GM21423 (cell line): ENCODE measurements at regions not wholly inside any gene's neighbourhood (a gene's known extent, or its start where the extent isn't known, plus 50 kb on each side); places are given as distances from the start of the nearest gene placed in this dataset.

Experiments
- ATAC-seq: cut with Tn5 transposase; IDR thresholded peaks from one replicate; pipeline ENCODE4 v1.9.1; 2021; ENCODE audit warnings: mild to moderate bottlenecking, moderate library complexity; ENCODE audit not compliant: unreplicated experiment

GRCh38 chr19:28889941-28890670, 322.8 kb downstream of the UQCRFS1 start:
- ATAC-seq = no peak

- no peak for ATAC-seq
Measured at GRCh38 chr19:28887920-28888618, 324.9 kb downstream of the UQCRFS1 start.

GRCh38 chr19:28886708-28887107, 326.2 kb downstream of the UQCRFS1 start:
- no peak for ATAC-seq

GRCh38 chr19:28885965-28886364, 327.0 kb downstream of the UQCRFS1 start:
- no peak for ATAC-seq

- ATAC-seq = no peak
Measured at GRCh38 chr19:28884786-28885476, 328.0 kb downstream of the UQCRFS1 start.

GRCh38 chr19:28883241-28883693, 329.7 kb downstream of the UQCRFS1 start:
- ATAC-seq = no peak

- no peak for ATAC-seq
Measured at GRCh38 chr19:28882818-28883217, 330.1 kb downstream of the UQCRFS1 start.

GRCh38 chr19:28881616-28882015, 331.3 kb downstream of the UQCRFS1 start:
- ATAC-seq = peak; percentile 73

GRCh38 chr19:28880735-28881401, 332.1 kb downstream of the UQCRFS1 start:
- ATAC-seq = no peak

GRCh38 chr19:28878862-28879566, 333.9 kb downstream of the UQCRFS1 start:
- no peak for ATAC-seq

- no peak for ATAC-seq
Measured at GRCh38 chr19:28876609-28877123, 336.3 kb downstream of the UQCRFS1 start.

GRCh38 chr19:28874742-28875141, 338.2 kb downstream of the UQCRFS1 start:
- no peak for ATAC-seq

GRCh38 chr19:28873301-28873700, 339.6 kb downstream of the UQCRFS1 start:
- no peak for ATAC-seq

- no peak for ATAC-seq
Measured at GRCh38 chr19:28871099-28871725, 341.7 kb downstream of the UQCRFS1 start.

GRCh38 chr19:28869459-28869858, 343.5 kb downstream of the UQCRFS1 start:
- no peak for ATAC-seq

GRCh38 chr19:28868836-28869235, 344.1 kb downstream of the UQCRFS1 start:
- no peak for ATAC-seq

GRCh38 chr19:28867978-28868377, 345.0 kb downstream of the UQCRFS1 start:
- ATAC-seq = no peak

GRCh38 chr19:28864577-28865042, 348.3 kb downstream of the UQCRFS1 start:
- no peak for ATAC-seq

GRCh38 chr19:28864024-28864503, 348.9 kb downstream of the UQCRFS1 start:
- ATAC-seq = no peak

- no peak for ATAC-seq
Measured at GRCh38 chr19:28862238-28862637, 350.7 kb downstream of the UQCRFS1 start.
